Ramos (cell line): ENCODE measurements at regions not wholly inside any gene's neighbourhood (a gene's known extent, or its start where the extent isn't known, plus 50 kb on each side); places are given as distances from the start of the nearest gene placed in this dataset.

ENCODE experiments used
- in situ Hi-C: fragments of 300-500 bp; cut with MboI; formaldehyde crosslinking; loops from one replicate; pipeline ENCODE4 v1.14.3; 2022; ENCODE audit warnings: low sequenced_read_pairs; ENCODE audit not compliant: unreplicated experiment

DNA sequence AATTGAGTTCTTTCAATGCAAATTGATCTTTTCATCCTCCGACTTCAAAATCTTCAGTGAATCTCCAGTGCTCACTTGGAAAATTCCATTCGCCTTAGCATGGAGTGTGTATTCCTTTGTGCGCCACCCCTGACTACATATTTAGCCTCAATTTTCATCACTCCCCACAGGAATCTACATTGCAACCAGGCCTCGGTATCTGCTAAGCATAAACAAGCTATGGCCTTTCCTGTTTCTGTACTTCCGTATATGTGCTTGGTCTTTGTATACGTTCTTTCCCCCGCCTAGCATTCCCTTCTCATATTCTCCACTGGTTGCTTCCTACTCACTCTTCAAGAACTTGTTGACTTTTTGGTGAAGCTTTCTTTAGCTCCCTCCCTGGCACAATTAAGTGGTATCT is 470.8 kb downstream of the LMO4 start:
- in situ Hi-C loops, result no loop called here

DNA sequence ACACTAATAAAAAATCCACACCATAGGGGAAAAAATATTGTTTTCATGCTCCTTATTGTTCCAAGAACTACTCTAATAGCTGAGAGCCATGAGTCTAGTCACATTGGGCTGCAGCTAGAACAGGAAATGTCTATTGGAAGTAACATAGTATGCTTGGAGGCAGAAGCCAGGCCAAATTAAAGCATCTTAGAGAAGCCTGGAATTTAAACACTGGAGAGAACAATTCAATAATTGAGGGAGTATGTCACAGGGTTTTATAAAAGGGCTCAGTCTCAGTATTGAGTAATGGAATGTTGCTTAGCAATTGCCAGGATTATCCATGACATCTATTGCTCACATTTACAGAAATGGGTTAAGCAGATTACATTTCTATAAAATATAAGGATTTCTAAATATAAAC is 471.3 kb downstream of the LMO4 start:
- in situ Hi-C loops, result no loop called here

- in situ Hi-C loops, result no loop called here
Observed at GRCh38 chr1:87803375-87803774, 474.7 kb downstream of the LMO4 start.

- in situ Hi-C loops, result no loop called here
Observed at GRCh38 chr1:87804128-87804527, 475.4 kb downstream of the LMO4 start.

DNA sequence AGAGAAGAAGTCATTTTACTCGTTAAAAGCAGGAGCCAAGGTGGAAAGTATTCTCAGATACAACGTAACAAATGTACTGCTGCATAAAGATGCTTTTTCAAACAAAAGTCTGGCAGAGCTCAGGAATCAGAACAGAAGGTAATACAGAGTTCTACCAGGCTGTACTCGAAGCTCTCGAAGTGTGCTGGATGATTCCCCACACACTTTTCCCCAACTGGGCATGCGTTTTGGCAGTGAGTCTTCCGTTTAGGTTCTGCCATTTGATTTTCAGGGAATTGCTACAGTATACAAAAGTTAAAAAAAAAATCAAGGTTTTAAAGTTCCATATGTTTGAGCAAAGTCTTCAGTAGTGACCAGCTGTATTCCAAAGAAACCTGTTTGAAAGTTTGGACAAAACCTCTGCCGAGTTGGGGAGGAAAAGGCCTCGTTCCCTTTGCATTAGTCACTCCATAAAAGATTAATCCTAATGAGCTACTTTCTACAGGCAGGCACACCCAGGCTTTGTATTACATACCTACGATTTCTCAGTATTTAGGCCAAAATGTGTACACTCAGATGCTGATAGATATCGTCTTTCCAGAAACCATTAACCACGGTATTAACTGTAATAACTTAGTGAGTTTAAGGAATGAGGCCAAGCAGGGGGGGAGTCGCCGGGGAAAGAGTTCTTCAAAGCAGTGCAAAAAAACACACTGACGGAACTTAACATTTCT is 477.1 kb downstream of the LMO4 start:
- in situ Hi-C loops, result no loop called here

DNA sequence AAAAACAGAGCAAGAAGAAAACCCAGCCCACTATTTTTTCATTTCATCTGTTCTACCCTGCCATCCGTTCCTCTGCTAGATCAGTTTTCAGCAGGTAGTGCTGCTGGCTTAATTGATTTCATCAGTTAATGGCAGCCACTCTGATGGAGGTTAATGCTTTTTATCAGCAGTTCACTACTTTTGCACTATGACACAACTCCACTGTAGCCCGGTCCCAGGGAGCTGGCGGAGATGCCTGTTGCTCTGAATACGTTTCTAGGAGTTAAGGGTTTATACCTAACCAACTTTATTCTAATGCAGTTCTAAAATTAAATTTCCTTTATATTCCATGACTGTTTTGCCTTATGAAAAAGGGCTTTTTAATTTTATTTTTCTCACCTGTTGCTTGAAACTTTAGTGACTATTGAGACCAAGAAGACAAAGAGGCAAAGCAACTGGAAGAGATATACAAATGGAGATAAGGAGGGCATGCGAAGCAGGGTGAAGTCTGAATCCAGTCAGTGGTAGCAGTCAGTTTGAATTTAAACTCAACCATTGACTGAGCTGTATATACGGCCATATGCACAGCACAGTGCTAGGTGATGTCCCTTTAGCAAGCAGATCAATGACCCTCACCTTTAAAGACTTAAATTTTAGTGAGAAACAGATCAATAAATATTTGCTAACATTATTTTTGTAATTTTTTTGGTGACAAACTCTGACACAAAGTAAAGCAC is 477.9 kb downstream of the LMO4 start:
- in situ Hi-C loops, result no loop called here

DNA sequence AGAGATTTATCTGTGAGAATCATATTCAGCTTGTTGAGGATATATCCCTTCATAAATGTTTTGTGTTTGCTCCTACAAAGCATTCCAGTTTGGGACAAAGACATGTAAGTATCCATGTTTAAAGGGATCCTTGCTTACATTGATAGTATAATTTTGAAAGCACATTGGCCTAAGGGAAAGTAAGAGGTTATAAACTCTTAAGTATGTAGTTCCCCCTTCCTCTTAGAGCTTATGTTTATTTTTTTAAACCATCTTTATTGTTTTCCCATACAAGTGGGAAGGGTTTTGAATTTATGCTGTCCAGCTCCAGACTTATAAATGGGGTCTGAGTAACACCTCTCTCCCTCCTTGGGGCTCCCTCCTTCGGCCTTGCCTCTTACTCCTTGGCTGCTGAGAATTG is 481.5 kb downstream of the LMO4 start:
- in situ Hi-C loops, result no loop called here

- in situ Hi-C loops, result no loop called here
Observed at GRCh38 chr1:87812871-87813577, 484.3 kb downstream of the LMO4 start.

GRCh38 chr1:87814573-87814972 is 485.9 kb downstream of the LMO4 start:
- in situ Hi-C loops, result no loop called here

- in situ Hi-C loops, result no loop called here
Observed at GRCh38 chr1:87816646-87817045, 488.0 kb downstream of the LMO4 start.

DNA sequence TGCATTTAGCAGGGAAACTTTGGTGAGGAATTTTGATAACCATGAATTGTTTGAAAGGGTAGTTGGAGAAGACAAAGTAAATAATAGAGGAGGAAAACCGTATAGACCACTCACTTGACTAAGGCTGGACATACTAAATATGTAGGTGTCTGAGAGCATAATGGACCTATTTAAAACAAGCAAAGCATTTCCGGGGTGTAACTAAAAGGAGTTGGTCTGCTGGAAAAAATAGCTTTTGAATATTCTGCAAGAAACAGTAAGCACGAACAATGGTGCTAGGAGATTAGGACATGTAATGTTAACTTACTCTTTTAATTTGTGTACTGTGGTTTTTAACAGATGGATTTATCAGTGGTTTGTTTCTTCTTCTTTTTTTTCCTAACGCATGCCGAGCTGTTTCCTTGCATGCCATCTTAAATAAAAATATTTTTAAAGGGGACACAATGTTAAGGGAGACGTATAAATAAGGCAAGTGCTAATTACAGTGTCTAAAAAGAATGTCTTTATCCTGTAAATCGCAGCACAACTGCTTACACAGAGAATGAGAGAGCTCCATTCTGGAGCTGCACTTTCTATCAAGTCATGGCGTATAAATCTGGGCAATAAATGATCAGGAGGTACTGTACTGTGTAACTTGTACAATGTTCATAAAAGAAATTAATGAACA is 492.1 kb downstream of the LMO4 start:
- in situ Hi-C loops, result no loop called here

GRCh38 chr1:87821335-87821697 is 492.6 kb downstream of the LMO4 start:
- in situ Hi-C loops, result no loop called here

GRCh38 chr1:87826681-87827251 is 498.1 kb downstream of the LMO4 start:
- in situ Hi-C loops, result no loop called here

- in situ Hi-C loops, result no loop called here
Observed at GRCh38 chr1:87829360-87829759, 500.7 kb downstream of the LMO4 start.

- in situ Hi-C loops, result no loop called here
Observed at GRCh38 chr1:87830432-87830978, 501.8 kb downstream of the LMO4 start.

GRCh38 chr1:87833166-87833565 is 504.5 kb downstream of the LMO4 start:
- in situ Hi-C loops, result no loop called here

DNA sequence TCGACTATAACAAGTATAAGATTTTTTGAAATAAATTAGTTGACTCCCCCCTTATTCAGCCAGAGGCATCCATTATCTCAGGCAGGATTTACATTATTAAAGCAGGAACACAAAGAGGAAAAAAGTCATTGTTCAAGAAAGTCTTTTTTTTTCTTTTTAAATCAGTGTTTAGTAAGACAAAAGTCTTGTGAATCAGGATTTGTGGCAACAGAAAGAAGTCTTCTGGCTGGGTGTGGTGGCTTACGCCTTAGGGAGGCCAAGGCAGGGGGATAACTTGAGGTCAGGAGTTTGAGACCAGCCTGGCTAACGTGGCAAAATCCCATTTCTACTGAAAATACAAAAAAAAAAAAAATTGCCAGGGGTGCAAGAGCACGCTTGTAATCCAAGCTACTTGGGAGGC is 505.5 kb downstream of the LMO4 start:
- in situ Hi-C loops, result no loop called here

GRCh38 chr1:87834941-87835340 is 506.3 kb downstream of the LMO4 start:
- in situ Hi-C loops, result no loop called here

GRCh38 chr1:87840767-87841166 is 512.1 kb downstream of the LMO4 start:
- in situ Hi-C loops, result no loop called here

GRCh38 chr1:87841332-87841731 is 512.7 kb downstream of the LMO4 start:
- in situ Hi-C loops, result no loop called here
